GM12874 (cell line): ENCODE measurements at regions not wholly inside any gene's neighbourhood (a gene's known extent, or its start where the extent isn't known, plus 50 kb on each side); places are given as distances from the start of the nearest gene placed in this dataset.

Experiments
- CTCF ChIP-seq: IDR thresholded peaks from 2 replicates; pipeline ENCODE4 v1.5.1; 2011; ENCODE audit warnings: low read depth, mild to moderate bottlenecking, control low read depth, low read length, moderate library complexity; ENCODE audit not compliant: insufficient read depth

DNA sequence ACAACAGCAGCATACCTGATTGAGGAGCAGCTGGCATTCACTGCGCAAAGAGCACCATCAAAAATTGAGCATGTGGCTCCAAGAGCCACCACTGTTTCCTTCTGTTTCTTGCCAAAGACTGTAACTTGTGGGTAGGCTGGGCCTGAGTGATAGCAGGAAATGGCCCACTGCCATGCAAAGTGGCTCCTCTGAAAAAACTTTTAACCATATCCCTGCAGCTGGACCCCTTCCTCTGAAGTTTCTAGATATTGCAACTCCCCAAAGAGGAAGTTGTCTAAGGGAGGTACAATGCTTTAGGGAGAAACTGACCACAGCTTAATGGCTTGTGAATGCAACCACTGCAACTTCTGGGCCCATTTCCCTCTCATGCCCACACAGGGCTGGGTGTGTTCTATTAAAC is 355.4 kb upstream of the PDE4D start:
- TF ChIP-seq CTCF: no peak

DNA sequence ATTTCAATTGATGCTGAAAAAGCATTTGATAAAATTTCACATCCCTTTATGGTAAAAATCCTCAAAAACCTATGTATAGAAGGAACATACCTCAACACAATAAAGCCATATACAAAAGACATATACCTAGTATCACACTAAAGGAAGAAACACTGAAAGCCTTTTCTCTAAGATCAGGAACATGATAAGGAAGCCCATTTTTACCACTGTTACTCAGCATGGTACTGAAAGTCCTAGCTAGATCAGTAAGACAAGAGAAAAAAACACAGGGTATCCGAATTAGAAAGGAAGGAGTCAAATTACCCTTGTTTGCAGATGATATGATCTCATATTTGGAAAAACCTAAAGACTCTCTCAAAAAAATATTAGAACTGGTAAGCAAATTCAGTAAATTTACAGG is 350.2 kb upstream of the PDE4D start:
- no peak for TF ChIP-seq CTCF

DNA sequence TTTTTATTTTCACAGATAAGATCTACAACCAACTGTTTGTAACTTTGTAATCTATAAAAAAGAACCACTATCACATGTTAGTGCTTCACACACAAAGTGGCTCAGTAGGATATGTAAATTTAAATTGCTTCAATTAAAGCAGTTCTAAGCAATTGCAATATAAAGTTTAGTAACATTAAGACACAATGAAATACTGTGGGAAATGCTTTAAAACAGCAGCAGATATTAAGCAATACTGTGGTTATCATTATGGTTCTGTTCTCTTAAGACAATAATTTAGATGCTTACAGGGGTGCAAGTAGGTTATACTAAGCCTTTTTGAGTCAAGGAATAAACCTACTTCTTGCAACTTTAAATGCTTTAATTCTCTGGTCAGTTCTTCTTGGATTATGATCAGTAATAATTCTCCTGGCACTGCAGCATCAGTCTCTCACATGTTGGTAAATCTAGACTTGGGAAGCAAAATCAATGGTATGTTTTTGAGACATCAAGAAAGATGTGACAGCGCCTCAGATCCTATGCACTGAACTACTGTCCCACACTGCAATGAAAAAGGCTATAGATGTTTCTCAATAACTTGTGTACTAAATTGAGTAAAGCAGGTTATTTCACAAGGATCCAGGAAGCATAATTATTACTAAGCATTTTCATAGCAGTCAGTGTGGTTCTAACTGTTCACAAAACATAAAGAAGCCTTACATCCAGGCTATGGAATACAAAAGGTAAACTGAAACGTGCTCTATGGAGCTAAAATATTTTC is 338.7 kb upstream of the PDE4D start:
- TF ChIP-seq CTCF: no peak

DNA sequence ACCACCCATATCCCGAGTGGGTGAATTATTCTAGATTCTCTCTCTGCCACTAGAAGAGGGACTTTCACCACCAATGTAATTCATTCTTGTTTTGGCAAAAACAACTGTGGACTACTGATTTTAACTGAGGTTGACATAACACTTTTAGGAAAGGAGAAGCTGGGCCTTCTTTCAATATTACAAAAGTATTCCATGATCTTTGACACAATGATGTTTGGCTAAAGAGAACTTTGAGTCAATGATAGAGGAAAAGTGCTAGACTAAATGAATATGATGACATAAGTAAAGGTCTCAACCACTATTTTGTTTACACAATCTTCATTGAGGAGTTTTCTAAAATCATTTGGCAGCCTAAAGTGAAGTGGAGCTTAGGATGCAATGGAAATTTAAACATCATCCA is 336.9 kb upstream of the PDE4D start:
- no peak for TF ChIP-seq CTCF

- TF ChIP-seq CTCF: no peak
Observed at GRCh38 chr5:60229691-60230185, 336.2 kb upstream of the PDE4D start.

GRCh38 chr5:60228676-60229075 is 335.1 kb upstream of the PDE4D start:
- no peak for TF ChIP-seq CTCF

- TF ChIP-seq CTCF: no peak
Observed at GRCh38 chr5:60226128-60226527, 332.6 kb upstream of the PDE4D start.
